ENCODE measurements at regions not wholly inside any gene's neighbourhood (a gene's known extent, or its start where the extent isn't known, plus 50 kb on each side); places are given as distances from the start of the nearest gene placed in this dataset.

- TF ChIP-seq USF2 (IDR thresholded peaks at IDR 0.05; ENCODE audit: borderline replicate concordance, low read depth, low read length) = no peak
- TF ChIP-seq SKIL (IDR thresholded peaks at IDR 0.05; ENCODE audit: low read depth, poor library complexity, severe bottlenecking) = no peak
- TF ChIP-seq MAX (IDR thresholded peaks at IDR 0.05; ENCODE audit: low read depth, low read length) = no peak
- no peak for TF ChIP-seq IRF5 (IDR thresholded peaks at IDR 0.05; ENCODE audit: borderline replicate concordance)
Measured at GRCh38 chr1:105830571-105831146, 1225.8 kb upstream of the PRMT6 start (continued).

- Histone ChIP-seq H3K79me2 (ENCODE audit: control insufficient read depth, insufficient read depth, low read length) (no peaks in the 10 kb centered on the region), H3K36me3 (ENCODE audit: control insufficient read depth in 2 of 2, insufficient read depth in 2 of 2, low read length in 1 of 2) (no peaks in the 10 kb centered on the region), H3K9me3 (replicated peaks; ENCODE audit: control insufficient read depth, insufficient read depth, low read length) (no peaks in the 10 kb centered on the region), H4K20me1 (ENCODE audit: control insufficient read depth, insufficient read depth) (no peaks in the 10 kb centered on the region), H3K27me3 (replicated peaks in 1 of 2; ENCODE audit: control insufficient read depth in 2 of 2, insufficient read depth in 2 of 2, low read length in 1 of 2) (no peaks in the 10 kb centered on the region), H3K4me3 (no peak overlapping the region), H3K4me1 (ENCODE audit: control insufficient read depth, insufficient read depth, low read length) (no peaks in the 10 kb centered on the region), H2AFZ (ENCODE audit: control insufficient read depth, low read depth, low read length) (no peak overlapping the region), H3K9ac (ENCODE audit: control insufficient read depth, insufficient read depth, low read length) (no peak overlapping the region), H3K27ac (ENCODE audit: control insufficient read depth, insufficient read depth) (no peak overlapping the region), H3K4me2 (ENCODE audit: control insufficient read depth, insufficient read depth) (no peak overlapping the region)
- in situ Hi-C loops (cut with MboI) = no loop called here
- ChIA-PET CTCF (no interaction called here), SMC1A (ENCODE audit: uncharacterized antibody, unreplicated experiment) (no interaction called here), POLR2A (no interaction called here), RAD21 (ENCODE audit: unreplicated experiment) (no interaction called here)
- intact Hi-C loops (cut with micrococcal nuclease; ENCODE audit: unreplicated experiment) = no loop called here
- no peak for FAIRE-seq
- BruUV-seq (replicated peaks) = no TSS peak
- ATAC-seq = no peak
- DNase-seq (ENCODE audit: low read depth, low spot score) = no peak
- TF ChIP-seq BMI1 (IDR thresholded peaks at IDR 0.05; ENCODE audit: borderline replicate concordance) (no peak), FOXM1 (IDR thresholded peaks at IDR 0.05; ENCODE audit: low read depth, low read length) (no peak), USF2 (IDR thresholded peaks at IDR 0.05; ENCODE audit: borderline replicate concordance, low read depth, low read length) (no peak), HCFC1 (IDR thresholded peaks at IDR 0.05; ENCODE audit: low read length) (no peak), SUPT20H (IDR thresholded peaks at IDR 0.05; ENCODE audit: borderline replicate concordance, control insufficient read depth, low read depth, low read length) (no peak), TCF3 (IDR thresholded peaks at IDR 0.05; ENCODE audit: borderline replicate concordance, insufficient read depth, low read depth, low read length) (no peak), FOS (IDR thresholded peaks at IDR 0.05; ENCODE audit: borderline replicate concordance, extremely low read depth, insufficient read length) (no peak), RUNX3 (IDR thresholded peaks at IDR 0.05; ENCODE audit: low read length) (no peak), CEBPZ (IDR thresholded peaks at IDR 0.05; ENCODE audit: low read depth, low read length) (no peak), ESRRA (IDR thresholded peaks at IDR 0.05; ENCODE audit: low read length) (no peak), BACH1 (IDR thresholded peaks at IDR 0.05; ENCODE audit: borderline replicate concordance) (no peak)
Measured at GRCh38 chr1:105838071-105838470, 1218.4 kb upstream of the PRMT6 start.

Measured in GM12878 (cell line).